ENCODE measurements at regions not wholly inside any gene's neighbourhood (a gene's known extent, or its start where the extent isn't known, plus 50 kb on each side); places are given as distances from the start of the nearest gene placed in this dataset.

- H3K27me3 ChIP-seq (replicated peaks; ENCODE audit: control insufficient read depth, insufficient read depth, low read length), result no peaks in the 10 kb centered on the region
- TF ChIP-seq CTCF (IDR thresholded peaks at IDR 0.05; ENCODE audit: insufficient read depth, low read length, poor library complexity, severe bottlenecking), result no peak
- H3K4me3 ChIP-seq (replicated peaks; ENCODE audit: low read depth, low read length), result no peak overlapping the region
- no peak for DNase-seq (ENCODE audit: extremely low read depth, insufficient read length)
- no peaks in the 10 kb centered on the region for H3K36me3 ChIP-seq (ENCODE audit: control insufficient read depth, insufficient read depth, low read length)
These were observed 71.3 kb upstream of the CIBAR2 start for GRCh38 chr16:85183564-85183963.

GRCh38 chr16:85184404-85184803 is 72.1 kb upstream of the CIBAR2 start:
- Histone ChIP-seq H3K27me3 (replicated peaks; ENCODE audit: control insufficient read depth, insufficient read depth, low read length) (no peaks in the 10 kb centered on the region), H3K4me3 (replicated peaks; ENCODE audit: low read depth, low read length) (no peak overlapping the region), H3K36me3 (ENCODE audit: control insufficient read depth, insufficient read depth, low read length) (no peaks in the 10 kb centered on the region)
- no peak for TF ChIP-seq CTCF (IDR thresholded peaks at IDR 0.05; ENCODE audit: insufficient read depth, low read length, poor library complexity, severe bottlenecking)
- no peak for DNase-seq (ENCODE audit: extremely low read depth, insufficient read length)

- no peak for DNase-seq (ENCODE audit: extremely low read depth, insufficient read length)
- no peak for TF ChIP-seq CTCF (IDR thresholded peaks at IDR 0.05; ENCODE audit: insufficient read depth, low read length, poor library complexity, severe bottlenecking)
These were observed 73.2 kb upstream of the CIBAR2 start for GRCh38 chr16:85185303-85186100.

GRCh38 chr16:85187002-85187401 is 74.7 kb upstream of the CIBAR2 start:
- DNase-seq (ENCODE audit: extremely low read depth, insufficient read length), result no peak
- no peaks in the 10 kb centered on the region for H3K27me3 ChIP-seq (replicated peaks; ENCODE audit: control insufficient read depth, insufficient read depth, low read length)
- TF ChIP-seq CTCF (IDR thresholded peaks at IDR 0.05; ENCODE audit: insufficient read depth, low read length, poor library complexity, severe bottlenecking), result no peak
- no peak overlapping the region for H3K4me3 ChIP-seq (replicated peaks; ENCODE audit: low read depth, low read length)
- no peaks in the 10 kb centered on the region for H3K36me3 ChIP-seq (ENCODE audit: control insufficient read depth, insufficient read depth, low read length)

More at GRCh38 chr16:85185303-85186100, 73.2 kb upstream of the CIBAR2 start:
- Histone ChIP-seq H3K27me3 (replicated peaks; ENCODE audit: control insufficient read depth, insufficient read depth, low read length) (no peaks in the 10 kb centered on the region), H3K36me3 (ENCODE audit: control insufficient read depth, insufficient read depth, low read length) (no peaks in the 10 kb centered on the region), H3K4me3 (replicated peaks; ENCODE audit: low read depth, low read length) (no peak overlapping the region)

GRCh38 chr16:85187447-85187846 is 75.2 kb upstream of the CIBAR2 start:
- H3K27me3 ChIP-seq (replicated peaks; ENCODE audit: control insufficient read depth, insufficient read depth, low read length), result no peaks in the 10 kb centered on the region
- TF ChIP-seq CTCF (IDR thresholded peaks at IDR 0.05; ENCODE audit: insufficient read depth, low read length, poor library complexity, severe bottlenecking), result no peak
- no peaks in the 10 kb centered on the region for H3K36me3 ChIP-seq (ENCODE audit: control insufficient read depth, insufficient read depth, low read length)
- no peak for DNase-seq (ENCODE audit: extremely low read depth, insufficient read length)
- H3K4me3 ChIP-seq (replicated peaks; ENCODE audit: low read depth, low read length), result no peak overlapping the region
